Globus pallidus (tissue), 1 donor: ENCODE measurements at regions not wholly inside any gene's neighbourhood (a gene's known extent, or its start where the extent isn't known, plus 50 kb on each side); places are given as distances from the start of the nearest gene placed in this dataset.

ENCODE experiments used
- DNase-seq: peaks from one replicate; pipeline ENCODE4 v3.0.0-alpha.2; 2015; ENCODE audit warnings: low spot score

- DNase-seq = peak; percentile 55
These were observed 56.1 kb upstream of the SLC35G4 start for GRCh38 chr18:11553098-11553940.

GRCh38 chr18:11548916-11549551 lies 60.4 kb upstream of the SLC35G4 start:
- DNase-seq = no peak

- no peak for DNase-seq
These were observed 61.0 kb upstream of the SLC35G4 start for GRCh38 chr18:11548396-11548795.

GRCh38 chr18:11544060-11544633 lies 65.2 kb upstream of the SLC35G4 start:
- no peak for DNase-seq

- DNase-seq = no peak
These were observed 68.2 kb upstream of the SLC35G4 start for GRCh38 chr18:11541179-11541578.

GRCh38 chr18:11533942-11534496 lies 75.4 kb upstream of the SLC35G4 start:
- DNase-seq = no peak

GRCh38 chr18:11533513-11533890 lies 75.9 kb upstream of the SLC35G4 start:
- DNase-seq = no peak

- no peak for DNase-seq
These were observed 76.5 kb upstream of the SLC35G4 start for GRCh38 chr18:11532758-11533512.

- DNase-seq = no peak
These were observed 80.3 kb upstream of the SLC35G4 start for GRCh38 chr18:11529081-11529480.

- no peak for DNase-seq
These were observed 82.7 kb upstream of the SLC35G4 start for GRCh38 chr18:11526675-11527074.

- no peak for DNase-seq
These were observed 85.6 kb upstream of the SLC35G4 start for GRCh38 chr18:11523804-11524203.

GRCh38 chr18:11522992-11523391 lies 86.4 kb upstream of the SLC35G4 start:
- DNase-seq = no peak

GRCh38 chr18:11521853-11522252 lies 87.5 kb upstream of the SLC35G4 start:
- no peak for DNase-seq

GRCh38 chr18:11520536-11520935 lies 88.9 kb upstream of the SLC35G4 start:
- no peak for DNase-seq

GRCh38 chr18:11518788-11519685 lies 90.4 kb upstream of the SLC35G4 start:
- DNase-seq = peak; percentile 47

GRCh38 chr18:11517704-11518103 lies 91.7 kb upstream of the SLC35G4 start:
- DNase-seq = no peak

- DNase-seq = no peak
These were observed 92.5 kb upstream of the SLC35G4 start for GRCh38 chr18:11516751-11517503.

- no peak for DNase-seq
These were observed 95.1 kb upstream of the SLC35G4 start for GRCh38 chr18:11514267-11514666.

- DNase-seq = no peak
These were observed 97.0 kb upstream of the SLC35G4 start for GRCh38 chr18:11512096-11513025.
